Heart right ventricle (tissue), 16 donors: ENCODE measurements at regions not wholly inside any gene's neighbourhood (a gene's known extent, or its start where the extent isn't known, plus 50 kb on each side); places are given as distances from the start of the nearest gene placed in this dataset.

ENCODE experiments used
- ATAC-seq, 8 donors: fragments of 200-7000 bp; cut with Tn5 transposase; one replicate each; pipeline ENCODE4 v1.9.1; 2020; ENCODE audit warnings: mild to moderate bottlenecking in 8 of 8, moderate library complexity in 8 of 8, moderate number of reproducible peaks in 1 of 8
- DNase-seq, 2 donors: peaks; one replicate each; pipeline ENCODE4 v3.0.0-alpha.2; 2020
- H3K27ac ChIP-seq, 10 donors: fragments of 200-600 bp; sonication (generic) in 2 of 10; one replicate each; pipeline versions ENCODE4 v1.5.0 to v1.8.0; 2020 to 2022; ENCODE audit warnings: mild to moderate bottlenecking in 3 of 10
- H3K27me3 ChIP-seq, 7 donors: fragments of 200-600 bp; one replicate each; pipeline ENCODE4 v1.8.0; 2021 to 2022; ENCODE audit warnings: mild to moderate bottlenecking in 2 of 7
- H3K36me3 ChIP-seq, 9 donors: fragments of 200-600 bp; sonication (generic) in 1 of 9; one replicate each; pipeline versions ENCODE4 v1.5.0 to v1.8.0; 2020 to 2022; ENCODE audit warnings: mild to moderate bottlenecking in 2 of 9
- H3K4me1 ChIP-seq, 9 donors: fragments of 200-600 bp; sonication (generic) in 1 of 9; one replicate each; pipeline versions ENCODE4 v1.5.0 to v1.8.0; 2020 to 2022; ENCODE audit warnings: mild to moderate bottlenecking in 4 of 9
- H3K4me3 ChIP-seq, 10 donors: fragments of 200-600 bp; sonication (generic) in 2 of 10; one replicate each; pipeline versions ENCODE4 v1.5.0 to v1.8.0; 2020 to 2022; ENCODE audit warnings: mild to moderate bottlenecking in 7 of 10, moderate library complexity in 2 of 10
- H3K9me3 ChIP-seq, 11 donors: fragments of 200-600 bp in 10 of 11; sonication (generic) in 2 of 11; one replicate each; pipeline versions ENCODE4 v1.5.0 to v1.8.0; 2013 to 2022; ENCODE audit warnings: mild to moderate bottlenecking in 2 of 11, control low read depth in 1 of 11, moderate library complexity in 1 of 11
- WGBS, 2 donors: extraction: QIAGEN DNeasy Blood & Tissue Kit; methylation state at CpG; one replicate each; pipeline ENCODE4 v1.1.7; 2013; ENCODE audit warnings: inconsistent platforms in 1 of 2; 5-methylcytosine and 5-hydroxymethylcytosine counted together
- intact Hi-C, 10 donors: fragments of 100-400 bp; cut with DNase I; formaldehyde crosslinking; loops; one replicate each; pipeline versions ENCODE4 v1.11.1 to v1.14.2; 2022
- TF ChIP-seq, protein P1 (sequence below), 9 donors: fragments of 200-600 bp; sonication (generic) in 2 of 9; IDR thresholded peaks; one replicate each; pipeline versions ENCODE4 v1.5.0 to v1.8.0; 2021 to 2022; ENCODE audit warnings: antibody characterized with exemption in 9 of 9, mild to moderate bottlenecking in 5 of 9, moderate library complexity in 1 of 9
- donor health status: Arrhythmogenic right ventricular cardiomyopathy.
- donor health status: ischemic (EF 13 %, LVEDD 7.1; RV severe dilation, severe dysfunction).
- donor health status: healthy with polysubstance abuse.
- donor health status: DM: no; HTN: yes; CAD: no.
- donor health status: DM: no; HTN: no; CAD: no.
- donor health status: ischemic (EF 25% LVEDD 6.9; RV normal size, moderate dysfunction).
- donor health status: ischemic (EF 25% LVEDD 5.7; RV mildly dilated, moderate dysfunction).
- donor health status: healthy.
- donor health status: DM: yes; HTN: yes; CAD: no.
- donor health status: Ischemic cardiomyopathy.
- donor health status: ischemic (EF 35%, LVEDD 5.7; RV mildly dilated, moderate dysfunction).
- donor health status: nonischemic (EF 11% LVEDD 7.7; RV severe dilation, severe dysfunction).
- donor health status: DM: yes; HTN: yes; CAD: no.
- donor health status: PGD.
- donor health status: ischemic (EF 29% LVEDD 5.4; RV normal size, mild dysfunction).
- donor health status: nonischemic (EF 23%, LVEDD 6.1; RV moderate dilation, normal function).

DNA sequence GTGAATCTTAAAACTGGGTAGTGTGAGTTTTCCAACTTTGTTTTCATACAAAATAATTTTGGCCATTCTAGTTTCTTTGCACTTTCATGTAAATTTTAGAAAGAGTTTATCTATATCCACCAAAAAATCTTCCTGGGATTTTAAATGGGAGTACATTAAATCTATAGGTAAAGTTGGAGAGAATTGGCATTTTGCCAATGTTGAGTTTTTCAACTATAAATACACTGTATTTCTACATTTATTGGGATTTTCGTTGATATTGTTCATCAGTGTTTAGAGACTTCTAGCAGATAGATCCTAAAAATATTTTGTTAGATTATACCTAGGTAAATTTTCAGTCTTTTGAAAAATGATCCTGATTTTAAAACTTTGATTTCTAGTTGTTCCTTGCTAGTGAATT, 83.1 kb upstream of the CCDC54 start:
- Histone ChIP-seq H3K4me1 (no peaks in the 10 kb centered on the region), H3K4me3 (no peak overlapping the region), H3K36me3 (no peaks in the 10 kb centered on the region), H3K9me3 (peaks cover 0 to 40% (median 9%) of the 10 kb centered on the region in 11 donors), H3K27ac (no peak overlapping the region), H3K27me3 (no peaks in the 10 kb centered on the region)
- no peak for DNase-seq
- WGBS, 2 donors, result 78 to 88% methylated on average over 1 of the region's 1 CpG
- intact Hi-C loops, result no loop called here
- TF ChIP-seq, protein P1, sequence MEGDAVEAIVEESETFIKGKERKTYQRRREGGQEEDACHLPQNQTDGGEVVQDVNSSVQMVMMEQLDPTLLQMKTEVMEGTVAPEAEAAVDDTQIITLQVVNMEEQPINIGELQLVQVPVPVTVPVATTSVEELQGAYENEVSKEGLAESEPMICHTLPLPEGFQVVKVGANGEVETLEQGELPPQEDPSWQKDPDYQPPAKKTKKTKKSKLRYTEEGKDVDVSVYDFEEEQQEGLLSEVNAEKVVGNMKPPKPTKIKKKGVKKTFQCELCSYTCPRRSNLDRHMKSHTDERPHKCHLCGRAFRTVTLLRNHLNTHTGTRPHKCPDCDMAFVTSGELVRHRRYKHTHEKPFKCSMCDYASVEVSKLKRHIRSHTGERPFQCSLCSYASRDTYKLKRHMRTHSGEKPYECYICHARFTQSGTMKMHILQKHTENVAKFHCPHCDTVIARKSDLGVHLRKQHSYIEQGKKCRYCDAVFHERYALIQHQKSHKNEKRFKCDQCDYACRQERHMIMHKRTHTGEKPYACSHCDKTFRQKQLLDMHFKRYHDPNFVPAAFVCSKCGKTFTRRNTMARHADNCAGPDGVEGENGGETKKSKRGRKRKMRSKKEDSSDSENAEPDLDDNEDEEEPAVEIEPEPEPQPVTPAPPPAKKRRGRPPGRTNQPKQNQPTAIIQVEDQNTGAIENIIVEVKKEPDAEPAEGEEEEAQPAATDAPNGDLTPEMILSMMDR (IDR thresholded peaks at IDR 0.05), result no peak
- no peak for ATAC-seq

DNA sequence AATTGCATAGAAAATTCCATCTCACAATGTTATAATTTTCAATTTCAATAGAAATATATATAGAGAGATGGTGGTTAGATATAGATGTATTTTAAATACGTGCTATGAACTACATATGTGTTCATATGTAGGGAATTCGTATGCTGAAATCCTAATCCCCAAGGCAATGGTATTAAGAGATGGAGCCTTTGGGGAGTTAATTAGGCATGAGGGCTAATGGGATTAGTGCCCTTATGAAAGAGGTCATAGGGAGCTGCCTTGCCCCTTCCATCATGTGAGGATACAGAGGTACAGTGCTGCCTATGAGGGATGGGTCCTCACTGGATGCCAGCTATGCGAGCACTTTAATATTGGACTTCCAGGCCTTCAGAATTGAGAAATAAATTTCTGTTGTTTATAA, 79.6 kb upstream of the CCDC54 start:
- WGBS, 2 donors, result 95 to 98% methylated on average over 3 of the region's 3 CpGs
- Histone ChIP-seq H3K4me3 (no peak overlapping the region), H3K27me3 (no peaks in the 10 kb centered on the region), H3K4me1 (no peaks in the 10 kb centered on the region), H3K27ac (no peak overlapping the region), H3K36me3 (no peaks in the 10 kb centered on the region), H3K9me3 (peaks cover 0 to 25% (median 9%) of the 10 kb centered on the region in 11 donors)
- DNase-seq (no peak), ATAC-seq (no peak)
- TF ChIP-seq, protein P1 (IDR thresholded peaks at IDR 0.05), result no peak
- intact Hi-C loops, result no loop called here

DNA sequence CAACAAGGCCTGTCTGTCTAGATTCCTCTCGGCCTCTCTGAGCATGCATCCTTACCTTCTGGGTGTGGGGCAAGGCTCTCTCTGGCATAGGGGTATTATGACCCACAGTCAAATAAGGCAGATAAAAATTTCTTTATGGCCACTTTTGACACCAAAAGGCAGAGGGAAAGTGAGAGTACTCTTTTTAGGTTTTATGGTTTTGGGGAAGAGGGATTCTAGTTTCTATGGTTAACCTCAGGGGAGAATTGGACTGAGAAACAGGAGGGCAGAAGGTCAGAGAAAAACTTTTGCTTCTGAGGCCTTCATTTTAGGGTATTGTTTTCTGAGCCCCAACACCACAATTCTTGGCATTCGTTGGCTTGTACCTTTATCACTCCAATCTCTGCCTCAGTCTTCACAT, 70.0 kb upstream of the CCDC54 start:
- peaks cover 0 to 6% (median 0%) of the 10 kb centered on the region in 11 donors for H3K9me3 ChIP-seq
- TF ChIP-seq, protein P1 (IDR thresholded peaks at IDR 0.05), result no peak
- H3K27ac ChIP-seq, result no peak overlapping the region
- H3K4me3 ChIP-seq, result no peak overlapping the region
- H3K4me1 ChIP-seq, result no peaks in the 10 kb centered on the region
- DNase-seq (no peak), ATAC-seq (no peak)
- no peaks in the 10 kb centered on the region for H3K36me3 ChIP-seq
- intact Hi-C loops, result no loop called here
- 87 to 96% methylated on average over 2 of the region's 2 CpGs for WGBS, 2 donors
- H3K27me3 ChIP-seq, result no peaks in the 10 kb centered on the region

DNA sequence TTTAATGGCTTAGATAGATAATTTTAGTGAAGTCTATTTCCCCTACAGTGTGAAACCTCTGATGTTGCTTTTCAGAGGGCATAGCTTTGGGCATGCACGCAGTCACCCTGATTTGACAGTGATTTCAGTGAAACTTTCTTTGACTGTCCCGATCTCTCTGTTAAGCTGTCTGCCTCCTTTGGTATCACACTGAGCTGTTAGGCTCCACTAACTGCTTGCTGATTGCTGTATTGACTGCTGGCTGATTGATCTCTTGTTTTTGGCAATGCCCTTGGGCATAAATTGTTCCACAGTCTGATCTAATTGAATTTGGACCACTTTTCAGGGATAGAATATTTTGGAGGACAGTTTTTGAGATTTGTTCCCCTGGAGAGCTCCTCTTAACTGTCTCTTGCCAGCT, 68.5 kb upstream of the CCDC54 start:
- no peaks in the 10 kb centered on the region for H3K4me1 ChIP-seq
- intact Hi-C loops, result no loop called here
- 66 to 70% methylated on average over 2 of the region's 2 CpGs for WGBS, 2 donors
- DNase-seq (no peak), ATAC-seq (no peak)
- no peaks in the 10 kb centered on the region for H3K27me3 ChIP-seq
- TF ChIP-seq, protein P1 (IDR thresholded peaks at IDR 0.05), result no peak
- H3K4me3 ChIP-seq, result no peak overlapping the region
- H3K27ac ChIP-seq, result no peak overlapping the region
- H3K9me3 ChIP-seq, result peaks cover 0 to 6% (median 0%) of the 10 kb centered on the region in 11 donors
- H3K36me3 ChIP-seq, result no peaks in the 10 kb centered on the region
